HG02852 (cell line): ENCODE measurements at regions not wholly inside any gene's neighbourhood (a gene's known extent, or its start where the extent isn't known, plus 50 kb on each side); places are given as distances from the start of the nearest gene placed in this dataset.

Source experiments
- ATAC-seq: cut with Tn5 transposase; IDR thresholded peaks from one replicate; pipeline ENCODE4 v1.9.1; 2021; ENCODE audit warnings: mild to moderate bottlenecking, moderate library complexity; ENCODE audit not compliant: unreplicated experiment

DNA sequence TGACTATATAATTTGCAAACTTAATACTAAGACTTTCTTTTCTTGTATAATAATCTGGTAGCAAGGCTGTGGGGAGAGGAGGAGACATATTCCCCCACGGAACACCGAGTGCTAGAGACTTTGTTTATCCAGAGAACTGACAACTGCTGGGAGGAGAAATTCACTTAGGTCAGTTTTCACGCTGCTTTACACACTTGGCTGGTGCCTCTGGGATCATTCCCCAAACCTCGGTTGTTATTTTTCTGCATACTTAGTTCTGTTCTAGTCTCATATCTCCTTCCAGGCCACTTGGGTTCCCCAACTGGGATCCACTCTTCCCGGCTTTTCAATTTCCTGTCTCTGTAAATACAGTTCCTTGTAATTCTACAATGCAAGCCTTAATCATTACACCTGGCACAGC is 238.2 kb upstream of the ADAMTS16 start:
- ATAC-seq = no peak

DNA sequence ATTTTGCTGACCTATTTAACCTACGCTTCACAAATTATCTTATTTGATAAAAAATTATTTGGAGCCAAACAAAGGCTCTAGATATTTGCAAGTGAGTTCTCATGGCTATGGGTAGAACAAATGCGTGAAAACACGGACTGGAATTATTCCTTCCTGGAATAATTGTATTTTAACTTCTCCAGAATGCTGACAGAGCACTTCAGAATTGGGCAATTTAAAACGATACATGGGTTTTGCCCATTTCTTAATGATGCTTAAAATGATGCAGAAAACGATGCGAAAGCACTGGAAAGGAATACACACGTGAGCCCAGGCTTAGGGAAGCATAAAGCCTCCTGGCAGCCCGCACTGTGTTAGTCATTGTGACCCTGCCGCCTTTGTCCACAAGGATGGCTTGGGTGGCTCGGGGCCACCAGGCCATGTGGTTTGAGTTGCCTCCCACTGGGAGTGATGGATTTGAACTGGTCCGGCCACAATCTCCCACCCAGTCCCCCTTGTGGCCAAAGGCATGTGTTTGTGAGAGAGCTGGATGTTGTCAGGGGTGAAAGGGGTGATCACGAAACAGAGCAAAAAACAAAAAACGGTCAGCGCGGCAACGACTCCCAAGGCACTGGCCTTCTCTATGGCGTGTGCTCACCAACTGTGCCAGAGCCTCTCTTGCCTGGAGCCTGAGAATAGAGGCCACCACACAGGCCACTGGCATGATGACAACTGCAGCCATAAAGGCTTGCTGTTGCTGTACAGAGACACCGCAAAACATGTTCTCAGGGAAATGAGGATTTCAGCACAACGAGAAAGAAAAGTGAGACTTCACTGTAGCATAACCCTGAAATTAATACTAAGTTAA is 234.2 kb upstream of the ADAMTS16 start:
- no peak for ATAC-seq

DNA sequence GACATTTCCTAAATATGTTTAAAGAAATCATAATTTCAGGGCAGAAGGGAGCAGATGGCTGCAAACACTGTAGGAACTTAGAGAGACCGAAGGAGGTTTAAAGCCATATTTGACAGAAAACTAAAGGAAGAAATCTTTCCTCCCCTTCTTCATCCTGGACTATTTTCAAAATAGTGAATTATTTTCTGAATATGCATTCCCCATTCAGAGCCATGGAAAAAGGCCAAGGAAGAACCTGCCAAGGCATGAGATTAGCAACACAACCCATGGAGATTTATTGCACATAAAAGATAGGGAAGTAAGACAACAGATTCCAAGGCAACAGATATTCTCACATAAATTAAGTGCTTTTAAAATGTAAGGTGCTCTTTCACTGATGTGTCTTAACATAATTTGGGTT is 233.3 kb upstream of the ADAMTS16 start:
- ATAC-seq = no peak

DNA sequence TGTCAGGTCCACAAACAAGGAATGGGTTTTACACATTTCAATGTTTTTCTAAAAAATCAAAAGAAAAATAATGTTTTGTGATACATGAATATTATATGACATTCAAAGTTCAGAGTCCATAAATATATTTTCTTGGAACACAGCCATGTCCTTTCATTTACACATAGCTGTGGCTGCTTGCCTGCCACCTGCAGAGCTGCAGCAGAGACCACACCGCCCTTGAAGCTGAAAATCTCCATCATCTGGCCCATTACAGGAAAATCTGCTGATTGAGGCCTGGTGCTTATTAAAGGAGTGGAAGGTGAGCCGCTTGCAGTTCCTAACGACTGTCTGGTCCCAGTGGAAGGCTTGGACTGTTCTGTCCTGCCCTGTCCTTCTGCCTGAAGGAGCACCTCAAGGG is 232.6 kb upstream of the ADAMTS16 start:
- no peak for ATAC-seq

DNA sequence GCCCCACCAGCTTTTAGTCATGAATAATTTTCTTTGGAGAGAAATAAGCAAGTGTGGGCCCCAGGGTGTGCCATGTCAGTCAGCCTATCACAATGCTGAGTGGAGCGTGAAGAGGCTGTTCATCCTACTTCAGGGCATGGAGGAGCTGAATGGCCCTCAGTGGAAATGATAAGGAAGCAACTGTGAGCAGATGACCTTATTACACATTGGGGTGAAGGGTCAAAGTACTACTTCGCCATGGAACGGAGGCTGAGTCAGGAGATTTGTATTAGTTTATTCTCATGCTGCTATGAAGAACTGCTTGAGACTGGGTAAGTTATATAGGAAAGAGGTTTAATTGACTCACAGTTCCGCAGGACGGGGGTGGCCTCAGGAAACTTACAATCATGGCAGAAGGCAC is 231.0 kb upstream of the ADAMTS16 start:
- ATAC-seq = no peak

DNA sequence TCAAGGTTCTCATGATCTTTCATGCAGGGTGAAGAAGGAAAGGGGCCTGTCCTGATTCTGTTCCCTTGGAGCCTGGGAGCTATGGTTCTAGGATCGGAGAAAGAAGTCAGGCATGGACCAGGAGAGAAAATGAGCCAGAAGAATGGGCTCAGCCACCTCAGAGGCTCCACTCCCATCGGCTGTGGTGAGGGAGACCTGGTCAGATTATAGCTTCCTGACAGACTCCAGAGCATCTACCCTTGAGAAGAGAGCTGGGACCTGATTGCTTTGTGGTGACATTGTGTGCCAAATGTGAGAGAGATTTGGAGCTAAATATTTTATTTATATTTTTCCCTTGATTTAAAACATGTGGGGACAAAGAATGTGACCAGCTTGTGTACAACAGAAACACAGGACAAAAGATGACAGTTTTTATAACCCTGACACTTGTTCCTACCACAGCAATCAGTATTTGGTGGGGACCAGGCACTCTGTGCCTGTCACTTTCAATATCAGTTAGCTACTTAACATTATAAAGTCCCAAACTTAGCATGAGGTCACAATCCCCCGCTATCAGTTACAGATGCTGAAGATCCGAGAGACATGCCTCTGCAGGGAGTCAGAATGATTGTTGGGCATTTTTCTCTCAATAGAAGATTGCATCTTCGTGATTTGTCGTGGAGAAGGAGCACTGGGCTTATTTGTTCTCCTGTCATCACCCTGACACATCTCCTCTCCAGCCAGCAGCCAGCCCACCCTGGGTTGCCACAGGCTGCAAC is 228.3 kb upstream of the ADAMTS16 start:
- ATAC-seq = no peak

DNA sequence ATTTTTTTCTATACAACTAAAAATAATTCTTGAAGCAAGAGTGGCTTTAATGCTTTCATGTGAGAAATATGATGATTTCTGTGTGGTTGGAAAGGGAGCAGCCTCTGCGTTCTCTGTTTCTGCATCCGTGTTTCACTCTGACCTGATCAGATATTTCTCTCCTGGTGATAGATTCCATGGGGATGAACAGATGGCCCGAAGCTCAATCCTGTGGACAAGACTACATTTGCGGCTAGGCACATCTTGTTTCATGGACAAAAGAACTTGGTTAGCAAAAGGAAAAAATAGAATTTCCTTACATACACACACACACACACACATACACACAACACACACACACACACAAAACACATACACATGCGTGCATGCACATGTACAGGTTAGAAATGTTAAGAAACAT is 218.2 kb upstream of the ADAMTS16 start:
- no peak for ATAC-seq

DNA sequence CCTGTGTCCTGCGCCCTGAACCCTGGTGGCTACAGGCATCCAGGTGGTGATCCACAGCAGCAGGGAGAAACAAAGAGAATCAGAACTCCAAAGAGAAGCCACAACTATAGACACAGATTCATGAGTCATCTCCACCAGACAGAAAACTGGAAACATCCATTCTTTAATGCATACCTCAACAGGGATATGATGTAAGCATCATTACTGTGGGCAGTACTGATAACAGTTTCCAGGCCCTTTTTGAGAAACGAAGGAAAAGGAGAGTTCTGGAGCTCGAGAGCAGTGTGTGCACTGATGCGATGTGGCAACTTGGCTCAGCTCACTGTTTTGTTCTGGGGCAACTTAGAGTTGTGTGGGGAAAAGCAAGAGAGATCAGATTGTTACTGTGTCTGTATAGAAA is 215.6 kb upstream of the ADAMTS16 start:
- no peak for ATAC-seq

DNA sequence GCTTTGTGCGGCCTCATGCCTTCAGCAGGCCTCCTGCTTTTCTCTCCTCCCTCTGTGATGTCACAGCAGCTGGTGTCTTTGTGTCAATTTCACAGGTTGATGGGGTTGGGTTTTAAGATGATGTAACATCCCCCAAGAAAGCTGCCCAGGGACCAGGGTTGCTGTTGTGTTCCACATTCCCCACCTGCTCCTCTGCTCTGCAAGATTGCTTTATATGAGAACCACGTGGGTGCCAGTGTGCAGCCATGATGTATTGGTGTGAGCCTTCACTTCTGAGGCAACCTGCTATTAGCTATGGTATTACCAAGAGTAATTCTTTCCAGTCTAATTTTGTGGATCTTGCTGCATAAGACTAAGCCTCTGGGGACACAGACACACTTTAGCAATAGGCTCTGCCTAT is 213.0 kb upstream of the ADAMTS16 start:
- ATAC-seq = no peak

DNA sequence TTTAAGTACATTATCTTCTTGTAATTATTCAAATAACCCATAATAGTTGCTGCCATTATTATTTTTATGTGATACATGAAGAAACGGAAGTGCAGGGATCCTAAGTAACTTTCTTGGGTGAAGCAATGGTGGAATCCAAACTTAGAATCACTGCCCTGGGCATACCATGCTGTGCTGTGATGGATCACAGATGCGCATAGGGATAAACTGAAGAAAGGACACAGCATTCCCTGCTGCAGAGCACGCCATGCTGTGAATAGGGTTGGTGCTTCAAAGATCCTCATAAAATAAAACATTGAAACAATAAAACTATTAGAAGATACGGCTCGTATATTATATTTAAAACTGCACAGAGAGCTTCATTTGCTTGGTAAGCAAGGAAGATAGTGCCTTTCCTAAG is 211.7 kb upstream of the ADAMTS16 start:
- ATAC-seq = no peak

DNA sequence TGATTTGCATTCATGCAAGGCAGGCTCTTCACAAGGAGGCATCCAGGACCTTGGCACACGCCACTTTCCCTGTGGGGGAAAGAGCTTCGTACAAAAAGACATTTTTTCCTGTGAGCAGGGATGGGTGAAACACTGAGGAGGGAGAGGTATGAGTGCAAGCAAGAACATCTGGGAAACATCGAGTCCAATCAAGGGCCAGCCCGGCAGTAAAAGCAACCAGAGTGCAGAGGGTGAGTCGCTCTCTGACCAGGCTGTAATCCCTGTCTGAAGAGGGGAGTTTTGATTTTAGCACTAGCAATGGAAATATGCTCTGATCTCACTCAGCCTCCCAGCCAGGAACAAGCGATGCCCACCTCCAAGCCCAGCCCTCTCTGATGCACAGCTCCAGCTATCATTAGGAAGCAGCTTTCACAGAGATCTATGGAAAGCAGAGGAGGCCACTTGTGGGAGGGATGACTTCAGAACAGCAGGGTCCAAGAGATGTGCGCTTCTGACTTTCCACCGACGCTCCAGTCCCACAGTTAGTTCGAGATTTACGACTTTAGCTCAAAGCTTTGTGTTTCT is 211.0 kb upstream of the ADAMTS16 start:
- ATAC-seq = no peak

DNA sequence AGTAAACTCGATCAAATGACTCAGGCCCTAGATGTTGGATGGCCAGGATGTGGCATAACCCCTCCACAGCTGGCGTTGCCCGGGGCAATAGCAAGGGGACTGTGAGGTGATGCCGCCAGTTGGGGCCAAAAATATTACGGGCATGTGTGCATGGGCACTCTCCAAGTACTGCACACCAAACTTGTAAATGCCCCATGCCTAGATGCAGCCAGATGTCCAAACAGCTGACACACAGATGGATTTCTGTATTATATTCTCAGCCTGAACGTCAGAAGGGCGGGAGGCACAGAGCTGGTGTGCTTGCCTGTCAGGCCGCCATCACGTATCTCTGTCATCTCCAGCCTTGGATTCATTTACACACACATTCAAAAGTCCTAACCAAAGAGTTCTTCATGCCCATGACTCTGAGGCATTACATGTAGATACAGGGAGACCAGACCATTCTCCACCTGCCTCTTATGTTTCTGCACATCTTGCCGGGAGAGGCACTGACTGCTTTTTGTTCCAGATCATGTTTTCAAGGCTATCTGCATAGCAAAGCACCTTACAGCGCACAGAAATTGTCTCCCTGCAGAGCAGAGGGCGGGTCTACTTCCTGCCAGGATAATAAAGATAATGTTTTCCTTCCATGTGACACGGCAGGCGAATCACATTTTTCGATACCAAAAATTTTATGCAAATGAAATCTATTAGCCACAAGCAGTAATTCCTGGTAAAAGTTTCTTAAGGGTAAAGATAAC is 200.9 kb upstream of the ADAMTS16 start:
- no peak for ATAC-seq

DNA sequence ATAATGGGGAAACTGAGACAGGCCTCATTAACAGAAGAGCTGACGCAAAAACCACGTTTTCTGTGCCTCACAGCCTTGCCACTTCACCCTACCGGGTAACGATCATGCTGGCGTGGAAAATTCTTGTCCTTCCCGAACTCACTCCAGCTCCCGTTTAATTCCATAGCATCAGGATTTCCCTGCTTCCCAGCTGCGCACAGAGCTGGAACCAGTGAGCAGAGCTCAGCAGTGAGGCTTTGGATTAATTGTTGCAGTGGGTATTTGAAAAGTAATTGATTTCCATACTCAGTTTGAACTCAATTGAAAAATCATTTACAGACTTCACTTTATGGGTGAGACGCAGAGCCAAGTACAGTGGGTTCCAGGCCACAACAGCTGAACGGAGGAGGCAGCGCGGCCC is 199.0 kb upstream of the ADAMTS16 start:
- no peak for ATAC-seq

DNA sequence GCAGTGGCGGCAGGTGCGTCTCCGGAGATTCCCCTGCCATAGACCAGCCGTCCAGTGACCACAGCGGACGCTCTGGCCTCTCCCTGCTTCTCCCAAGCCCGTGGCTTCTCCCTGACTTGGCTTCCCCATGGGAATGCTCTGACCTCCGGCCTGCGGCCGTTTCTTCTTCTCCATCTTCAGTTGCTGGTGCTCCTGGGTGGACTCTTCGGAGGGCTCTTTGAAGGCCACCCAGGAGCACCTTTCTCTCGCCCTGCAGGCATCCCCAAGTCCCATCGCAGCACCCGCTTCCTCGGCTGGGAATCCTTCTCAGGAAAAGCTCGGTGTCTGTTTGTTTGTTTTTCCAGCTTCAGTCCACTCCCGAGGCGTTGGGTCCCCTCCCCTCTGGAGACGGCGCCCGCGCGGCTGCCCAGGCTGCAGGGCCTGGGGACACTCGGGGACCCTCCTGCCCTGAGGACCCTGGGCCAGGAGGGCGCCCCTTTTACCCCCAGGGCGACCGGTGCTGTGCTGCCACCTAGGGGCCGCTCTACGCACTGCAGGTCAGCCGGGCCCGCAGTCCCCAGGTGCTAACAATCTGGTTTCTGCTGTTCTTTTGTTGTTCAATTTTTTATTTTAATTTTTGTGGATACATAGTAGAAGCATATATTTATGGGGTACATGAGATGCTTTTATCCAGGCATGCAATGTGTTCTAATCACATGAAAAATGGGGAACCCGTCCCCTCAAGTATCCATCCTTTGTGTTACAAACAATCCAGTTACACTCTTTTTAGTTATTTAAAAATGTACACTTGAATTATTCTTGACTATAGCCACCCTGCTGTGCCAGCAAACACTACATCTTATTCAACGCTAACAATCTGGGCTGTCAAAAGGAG is 197.9 kb upstream of the ADAMTS16 start:
- ATAC-seq = no peak

DNA sequence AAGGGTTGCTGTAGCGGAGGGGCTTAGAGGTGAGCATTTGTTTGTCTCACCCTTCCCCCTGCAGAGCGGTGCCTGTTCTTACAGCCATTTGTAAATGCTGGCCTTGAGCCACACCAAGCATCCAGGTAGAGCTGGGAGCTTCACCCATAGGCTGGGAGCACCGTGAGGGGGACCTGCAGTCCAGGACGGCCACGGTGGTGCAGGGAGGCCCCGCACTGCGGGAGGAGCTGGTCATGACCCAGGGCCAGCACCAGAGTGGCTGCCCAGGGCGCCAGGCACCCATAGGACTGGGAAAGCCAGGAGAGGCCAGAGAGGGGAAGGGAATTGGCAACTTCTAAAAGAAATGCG is 197.3 kb upstream of the ADAMTS16 start:
- ATAC-seq = no peak

DNA sequence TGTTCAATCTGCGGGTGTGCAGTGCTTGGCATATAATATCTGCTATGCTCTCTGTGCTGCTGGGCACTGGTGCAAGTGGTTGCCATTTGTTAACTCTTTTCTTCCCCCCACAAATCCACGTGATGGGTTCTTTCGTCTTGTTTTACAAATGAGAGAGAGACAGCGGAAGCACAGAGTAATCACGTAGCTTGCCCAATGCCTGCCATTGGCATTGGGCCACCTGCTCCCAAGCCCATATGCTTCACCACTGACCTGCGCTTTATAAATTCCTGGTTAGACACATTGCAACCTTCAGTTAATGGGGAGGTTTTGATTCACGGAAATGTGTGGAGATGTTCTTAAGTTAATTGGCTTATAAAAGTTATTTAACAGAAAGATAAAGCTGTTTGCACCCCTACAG is 194.8 kb upstream of the ADAMTS16 start:
- ATAC-seq = no peak

DNA sequence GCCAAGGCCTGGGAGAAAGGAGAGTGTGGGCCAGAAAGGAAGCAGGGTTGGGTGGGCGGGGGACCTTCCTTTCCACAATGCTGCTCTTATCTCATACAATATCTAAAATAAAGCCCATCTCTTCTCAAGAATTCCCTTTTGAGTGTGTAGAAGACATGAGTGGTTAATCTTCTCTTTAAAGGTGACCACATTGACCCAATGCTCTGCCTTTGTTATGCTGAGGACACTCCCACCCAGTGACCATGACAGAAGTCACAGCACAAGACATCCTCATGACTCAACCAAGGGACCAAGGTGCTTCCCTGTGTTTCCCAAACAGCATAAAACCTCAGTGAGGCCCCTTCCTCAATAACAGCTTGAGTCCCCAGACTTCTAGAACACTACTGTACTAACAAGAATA is 193.0 kb upstream of the ADAMTS16 start:
- ATAC-seq = no peak

DNA sequence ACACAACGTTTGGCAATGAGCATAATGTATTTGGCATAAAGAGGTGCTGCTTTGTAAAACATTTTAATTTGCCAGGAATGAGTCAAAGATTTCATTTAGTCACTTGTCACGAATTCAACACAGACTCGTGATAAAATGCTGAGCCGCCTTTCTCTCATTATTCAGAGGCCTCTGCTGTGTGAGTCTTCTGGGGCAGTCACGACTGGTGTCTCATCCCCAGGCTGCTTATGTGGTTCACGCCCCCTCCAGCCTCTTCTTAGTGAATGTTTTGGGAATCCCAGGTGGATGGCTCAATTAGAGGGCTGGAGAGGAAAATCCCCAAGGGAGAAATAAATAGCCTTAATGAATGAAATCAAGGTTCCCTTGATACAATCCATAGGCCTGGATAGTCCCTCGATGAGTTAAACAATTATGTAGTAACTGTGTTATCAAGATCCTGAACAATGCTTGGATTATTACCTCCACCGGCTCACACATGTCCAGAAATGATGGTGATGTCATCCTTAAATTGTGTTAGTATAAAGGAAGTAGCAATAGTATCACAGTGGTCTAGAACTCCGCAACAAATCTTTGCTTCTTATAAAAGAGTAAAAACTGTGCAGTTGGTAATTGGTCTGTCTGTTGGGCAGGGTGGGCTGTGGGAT is 192.1 kb upstream of the ADAMTS16 start:
- ATAC-seq = no peak

DNA sequence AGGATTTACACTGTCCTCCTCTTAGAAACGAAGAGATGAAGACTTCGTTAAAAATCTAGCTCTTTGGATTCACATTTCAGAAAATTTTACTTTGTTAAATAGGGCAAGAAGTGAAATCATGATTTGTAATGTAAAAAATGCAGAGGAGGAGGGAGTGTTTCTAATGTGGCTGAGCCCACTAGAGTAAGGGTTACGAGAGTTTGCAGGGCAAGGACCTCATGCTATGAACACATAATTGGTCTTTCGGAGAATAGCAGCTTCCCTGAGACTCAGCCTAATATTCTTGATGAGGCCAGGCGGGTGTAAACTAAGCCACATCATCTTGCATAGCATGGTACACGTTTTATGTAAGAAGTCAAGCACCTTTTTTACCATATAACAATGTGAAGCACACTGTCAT is 191.0 kb upstream of the ADAMTS16 start:
- no peak for ATAC-seq

DNA sequence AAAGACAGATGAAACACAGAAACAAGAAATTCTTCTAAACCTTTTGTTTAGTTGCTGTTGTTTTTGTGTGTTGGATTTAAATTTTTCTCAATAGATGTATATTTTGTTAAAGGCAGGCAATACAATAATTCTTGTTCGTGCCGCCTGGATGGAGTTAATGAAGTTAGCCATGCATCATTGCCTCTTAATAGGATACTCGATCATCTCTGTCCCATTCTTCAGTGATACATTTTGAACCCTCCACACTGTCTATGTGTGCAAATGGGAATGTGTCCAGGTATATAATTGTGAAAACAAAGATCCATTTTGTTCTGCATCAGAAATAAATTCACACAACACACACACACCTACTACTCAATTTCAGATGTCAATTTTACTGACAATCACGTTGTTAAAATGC is 186.6 kb upstream of the ADAMTS16 start:
- ATAC-seq = no peak
